Stimulated activated CD4-positive, alpha-beta T cell treated with anti-CD3 and anti-CD28 coated beads, Interleukin-12 subunit alpha, Interleukin-12 subunit beta, amount 100 ng/mL, for 4 hours (primary cell): ENCODE measurements at regions not wholly inside any gene's neighbourhood (a gene's known extent, or its start where the extent isn't known, plus 50 kb on each side); places are given as distances from the start of the nearest gene placed in this dataset.
"Not testable (repeated sequence)": the region's sequence is repeated elsewhere in the genome, so short reads cannot be mapped to it uniquely, and the experiment has no call there.

Experiments
- DNase-seq: peaks from one replicate; pipeline ENCODE4 v3.0.0-alpha.2; 2020

- no peak for DNase-seq
Measured at GRCh38 chr12:47408171-47408871, 297.5 kb downstream of the RPAP3 start.

DNA sequence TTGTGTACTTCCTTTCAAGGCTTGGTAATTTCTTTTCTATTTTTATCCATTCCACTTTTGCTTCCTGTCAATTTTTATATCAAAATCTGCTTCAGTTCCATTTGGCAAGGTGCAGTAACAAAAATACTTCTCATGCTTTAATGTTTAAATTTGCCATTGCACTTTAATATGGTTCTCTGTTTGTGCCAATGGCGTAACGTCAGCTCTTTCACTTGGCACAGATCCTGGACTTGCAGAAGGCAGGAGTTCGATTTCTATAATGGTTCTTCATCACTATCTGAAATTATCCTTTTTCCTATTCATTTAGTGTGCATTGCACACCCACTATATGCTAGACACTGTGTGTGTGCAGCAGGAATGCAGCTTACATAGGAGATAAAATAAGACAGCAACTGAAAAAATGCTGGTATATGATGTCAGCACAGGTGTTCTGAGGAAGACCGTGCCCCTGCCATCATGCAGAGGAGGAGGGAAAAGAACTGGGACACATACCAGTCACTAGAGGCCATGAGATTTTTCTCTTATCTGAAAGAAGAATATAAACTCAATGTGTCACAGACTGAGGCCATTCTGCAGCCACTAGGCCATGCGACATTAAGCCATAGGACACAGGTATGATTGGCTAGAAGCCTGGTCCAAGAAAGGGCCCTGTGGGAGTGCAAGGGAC lies 298.2 kb downstream of the RPAP3 start:
- no peak for DNase-seq

DNA sequence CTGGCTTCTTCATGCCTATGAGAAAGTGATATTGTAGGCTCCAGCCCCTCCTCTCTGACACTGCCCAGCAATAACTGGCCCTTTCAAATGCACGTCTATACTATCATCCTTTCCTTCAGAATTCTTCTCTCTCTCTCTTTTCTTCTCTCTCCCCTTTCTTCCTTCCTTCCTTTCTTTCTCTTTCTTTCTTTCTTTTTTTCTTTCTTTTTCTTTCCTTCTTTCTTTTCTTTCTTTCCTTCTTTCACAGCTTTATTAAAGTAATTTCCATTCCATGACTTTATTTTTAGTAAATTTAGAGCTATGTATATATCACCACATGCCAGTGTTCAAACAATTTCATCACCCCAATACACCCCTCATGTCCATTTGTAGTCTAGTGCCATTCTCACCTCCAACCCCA lies 302.1 kb downstream of the RPAP3 start:
- no peak for DNase-seq

DNA sequence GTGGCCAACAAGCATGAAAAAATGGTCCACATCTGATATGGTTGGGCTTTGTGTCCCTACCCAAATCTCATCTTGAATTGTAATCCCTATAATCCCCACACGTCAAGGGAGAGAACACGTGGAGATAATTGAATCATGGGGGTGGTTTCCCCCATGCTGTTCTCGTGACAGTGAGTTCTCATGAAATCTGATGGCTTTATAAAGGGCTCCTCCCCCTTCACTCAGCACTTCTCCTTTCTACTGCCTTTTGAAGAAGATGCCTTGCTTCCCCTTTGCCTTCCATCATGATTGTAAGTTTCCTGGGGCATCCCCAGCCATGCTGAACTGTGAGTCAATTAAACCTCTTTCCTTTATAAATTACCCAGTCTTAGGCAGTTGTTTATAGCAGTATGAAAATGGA lies 304.6 kb downstream of the RPAP3 start:
- DNase-seq: not testable (repeated sequence)

DNA sequence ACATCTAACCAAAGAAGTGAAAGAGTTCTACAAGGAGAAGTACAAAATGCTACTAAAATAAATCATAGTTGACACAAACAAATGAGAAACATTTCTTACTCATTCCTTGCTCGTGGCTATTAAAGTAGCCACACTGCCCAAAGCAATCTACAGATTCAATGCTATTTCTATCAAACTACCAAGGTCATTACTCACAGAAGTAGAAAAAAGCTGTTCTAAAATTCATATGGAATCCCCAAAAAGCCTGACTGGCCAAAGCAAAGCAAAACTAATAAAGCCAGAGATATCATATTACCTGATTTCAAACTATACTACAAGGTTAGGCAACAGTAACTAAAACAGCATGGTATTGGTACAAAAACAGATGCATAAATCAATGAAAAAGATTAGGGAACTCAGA lies 305.6 kb downstream of the RPAP3 start:
- DNase-seq: no peak

DNA sequence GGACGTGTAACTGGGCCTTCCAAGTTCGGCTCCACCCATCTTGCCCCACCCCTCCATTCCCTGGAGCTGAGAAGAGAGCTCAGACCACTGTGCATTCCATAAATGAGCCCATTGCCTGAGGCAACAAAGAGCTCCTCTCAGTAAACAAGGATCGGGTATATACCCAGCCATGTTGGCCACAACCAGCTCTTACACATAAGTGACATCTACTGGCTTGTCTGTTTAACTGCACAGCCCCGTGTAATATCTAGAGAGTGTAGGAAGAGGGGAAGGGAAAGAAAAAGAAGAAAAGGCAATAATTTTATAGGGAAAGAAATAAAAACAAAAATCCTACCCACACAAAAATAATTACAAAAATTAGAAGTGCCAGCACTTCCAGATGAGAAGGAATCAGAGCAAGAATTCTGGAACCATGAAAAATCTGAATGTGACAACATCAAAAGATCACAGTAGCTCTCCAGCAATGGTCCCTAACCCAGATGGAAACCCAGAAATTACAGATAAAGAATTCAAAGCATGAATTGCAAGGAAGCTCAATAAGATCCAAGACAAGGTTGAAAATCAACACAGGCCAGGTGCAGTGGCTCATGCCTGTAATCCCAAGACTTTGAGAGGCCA lies 308.1 kb downstream of the RPAP3 start:
- no peak for DNase-seq

GRCh38 chr12:47396902-47397663 lies 308.7 kb downstream of the RPAP3 start:
- DNase-seq: no peak

GRCh38 chr12:47394070-47394469 lies 311.8 kb downstream of the RPAP3 start:
- no peak for DNase-seq

GRCh38 chr12:47393403-47393790 lies 312.4 kb downstream of the RPAP3 start:
- no peak for DNase-seq

DNA sequence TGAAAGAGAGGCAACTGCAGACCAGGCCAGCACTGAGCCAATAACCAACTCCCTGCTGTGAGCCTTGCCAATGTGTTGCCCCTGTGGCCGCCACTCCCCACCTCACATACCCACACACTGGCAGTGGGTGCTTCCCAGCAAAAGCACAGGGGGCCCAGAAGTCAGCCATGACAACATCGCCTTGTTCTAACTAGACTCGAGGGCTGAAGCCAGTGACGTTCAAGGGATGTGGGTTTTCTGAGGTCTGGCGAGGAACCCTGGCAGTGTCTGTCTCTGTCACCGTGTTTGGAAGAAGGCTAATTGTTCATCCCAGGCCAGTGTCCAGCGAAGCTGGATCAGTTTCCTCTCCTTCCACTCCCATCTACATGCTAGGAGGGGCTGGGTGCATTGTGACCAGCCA lies 311.8 kb upstream of the AMIGO2 start:
- peak; percentile 41 for DNase-seq

DNA sequence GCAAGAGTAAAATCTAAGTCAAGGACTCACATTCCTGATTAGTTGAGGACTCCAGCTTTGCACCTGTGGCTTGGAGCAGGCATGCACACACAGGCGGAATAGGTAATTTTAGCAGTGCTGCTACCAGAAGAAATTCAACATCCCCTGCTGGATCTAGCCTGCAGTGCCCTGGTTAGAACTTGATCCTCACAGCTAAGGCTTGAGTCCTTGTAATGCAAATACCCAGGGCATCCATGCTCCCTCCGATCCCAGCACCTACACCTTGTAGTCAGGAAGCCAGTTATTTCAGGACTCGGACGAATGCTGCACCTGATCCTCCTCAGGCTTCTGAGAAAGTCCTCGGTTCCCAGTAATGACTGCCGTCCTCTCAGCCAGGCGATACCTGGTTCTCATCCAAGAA lies 309.0 kb upstream of the AMIGO2 start:
- DNase-seq: no peak

- DNase-seq: no peak
Measured at GRCh38 chr12:47387994-47388393, 308.2 kb upstream of the AMIGO2 start.

- DNase-seq: no peak
Measured at GRCh38 chr12:47385653-47386052, 305.9 kb upstream of the AMIGO2 start.

DNA sequence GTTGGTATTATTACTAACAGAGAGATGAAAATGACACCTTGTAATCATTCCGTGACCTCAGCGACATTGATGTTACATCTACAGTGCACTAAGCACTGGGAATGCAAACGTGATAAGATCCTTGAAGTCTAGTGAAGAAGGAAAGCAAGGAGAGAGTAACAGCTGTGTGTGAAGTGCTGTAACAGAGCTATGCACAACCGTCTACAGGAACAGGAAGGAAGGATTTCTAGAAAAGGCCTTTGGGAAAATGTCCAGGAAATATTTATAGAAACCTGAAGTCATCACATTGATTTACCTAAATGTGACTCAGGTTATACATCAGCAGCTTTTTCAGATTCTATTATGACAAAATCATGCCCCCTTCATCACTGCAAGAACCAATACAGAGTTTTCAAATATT lies 304.2 kb upstream of the AMIGO2 start:
- DNase-seq: no peak

DNA sequence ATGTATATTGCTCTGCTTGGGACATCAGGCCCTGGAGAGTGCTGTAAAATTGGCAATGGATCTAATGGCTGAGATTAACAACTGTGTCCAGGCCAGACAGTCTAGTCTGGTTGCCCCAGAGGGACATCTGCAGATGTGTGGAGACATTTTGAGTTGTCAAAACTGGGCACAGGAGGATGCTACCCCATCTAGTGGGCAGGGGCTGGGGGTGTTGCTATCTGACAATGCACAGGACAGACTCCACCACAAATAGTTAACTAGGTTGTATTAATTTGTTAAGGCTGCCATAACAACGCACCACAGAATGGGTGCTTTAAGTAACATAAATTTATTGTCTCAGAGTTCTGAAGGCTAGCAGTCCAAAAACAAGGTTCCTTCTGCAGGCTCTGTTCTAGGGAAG lies 302.5 kb upstream of the AMIGO2 start:
- no peak for DNase-seq

DNA sequence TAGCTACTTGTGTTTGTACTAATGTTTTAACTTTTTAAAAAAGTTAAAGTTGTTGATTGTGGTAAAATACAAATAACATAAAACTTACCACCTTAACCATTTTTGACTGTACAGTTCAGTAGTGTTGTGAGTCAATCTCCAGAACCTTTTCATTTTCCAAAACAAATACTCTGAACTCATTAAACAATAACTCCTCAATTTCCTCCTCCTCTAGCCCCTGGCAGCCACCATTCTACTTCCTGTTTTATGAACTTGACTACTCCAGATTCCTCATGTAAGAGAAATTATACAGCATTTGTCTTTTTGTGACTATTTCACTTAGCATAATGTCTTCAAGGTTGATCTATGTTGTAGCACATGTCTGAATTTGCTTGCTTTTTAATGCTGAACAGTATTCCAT lies 299.1 kb upstream of the AMIGO2 start:
- no peak for DNase-seq

DNA sequence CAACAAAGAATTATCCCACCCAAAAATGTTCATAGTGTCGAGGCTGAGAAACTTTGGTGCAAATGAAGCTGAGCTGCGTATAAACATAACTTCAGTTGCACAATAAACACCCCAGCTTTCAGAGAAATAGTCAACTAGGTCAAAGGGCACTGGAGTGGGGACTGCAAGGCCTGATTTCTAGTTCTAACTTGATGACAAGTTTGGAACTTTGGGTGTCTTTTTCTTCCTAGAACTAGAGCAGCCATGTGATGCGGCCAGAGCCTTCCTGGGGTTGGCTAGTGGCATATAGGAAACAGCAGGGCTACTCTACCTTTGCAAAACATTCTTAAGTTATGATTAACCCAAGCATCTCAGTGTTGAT lies 298.4 kb upstream of the AMIGO2 start:
- no peak for DNase-seq

GRCh38 chr12:47377414-47378221 lies 297.9 kb upstream of the AMIGO2 start:
- DNase-seq: no peak

DNA sequence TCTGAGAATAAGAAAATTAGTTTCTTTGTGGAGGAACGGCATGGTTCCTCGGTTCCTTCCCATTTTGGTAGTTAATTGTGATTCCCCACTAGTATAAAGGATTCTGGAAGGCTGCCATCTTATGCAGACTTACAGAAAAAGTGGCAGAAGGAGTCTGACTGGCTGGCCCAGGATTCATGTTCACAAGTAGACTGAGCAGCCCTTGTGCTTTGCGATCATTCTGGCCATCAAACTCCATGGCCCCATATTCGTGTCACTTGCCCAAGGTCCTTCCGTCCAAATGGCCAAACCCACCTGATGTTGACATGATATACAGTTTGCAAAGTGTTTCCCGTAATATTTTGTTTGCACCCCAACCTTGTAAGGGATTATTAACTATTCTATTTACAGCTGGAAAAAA lies 297.2 kb upstream of the AMIGO2 start:
- DNase-seq: no peak

- DNase-seq: no peak
Measured at GRCh38 chr12:47373554-47374150, 293.9 kb upstream of the AMIGO2 start.

GRCh38 chr12:47370421-47370820 lies 290.7 kb upstream of the AMIGO2 start:
- no peak for DNase-seq

- no peak for DNase-seq
Measured at GRCh38 chr12:47369085-47369484, 289.3 kb upstream of the AMIGO2 start.
